ENCODE measurements at regions not wholly inside any gene's neighbourhood (a gene's known extent, or its start where the extent isn't known, plus 50 kb on each side); places are given as distances from the start of the nearest gene placed in this dataset.

- DNase-seq (ENCODE audit: low spot score) = no peak
- in situ Hi-C loops (cut with MboI; ENCODE audit: low sequenced_read_pairs, unreplicated experiment) = no loop called here
- TF ChIP-seq CTCF (IDR thresholded peaks at IDR 0.05; ENCODE audit: borderline replicate concordance, control extremely low read depth, extremely low read depth, insufficient read depth, missing control alignments) = no peak
These were observed 509.8 kb downstream of the BUD13 start for GRCh38 chr11:116263019-116263418.

DNA sequence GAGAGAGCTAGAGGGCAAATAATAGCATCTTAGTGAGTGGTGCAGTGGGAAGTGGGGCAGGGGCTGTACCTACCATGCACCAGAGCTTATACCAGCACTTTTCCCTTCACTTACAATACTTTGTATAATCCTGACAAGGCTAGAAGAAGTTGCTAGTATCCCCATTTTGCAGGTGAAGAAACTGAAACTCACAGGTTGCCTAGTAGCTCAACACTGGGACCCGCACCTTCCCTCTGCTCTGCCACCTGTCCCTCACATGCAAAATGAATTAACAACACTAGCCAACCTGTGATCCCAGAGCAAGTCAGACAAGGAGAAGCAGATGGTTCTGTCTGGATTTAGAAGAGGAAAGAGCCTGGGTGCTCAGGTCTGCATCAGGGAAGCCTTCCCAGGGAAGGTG is 510.4 kb downstream of the BUD13 start:
- in situ Hi-C loops (cut with MboI; ENCODE audit: low sequenced_read_pairs, unreplicated experiment) = no loop called here
- no peak for DNase-seq (ENCODE audit: low spot score)
- no peak for TF ChIP-seq CTCF (IDR thresholded peaks at IDR 0.05; ENCODE audit: borderline replicate concordance, control extremely low read depth, extremely low read depth, insufficient read depth, missing control alignments)

DNA sequence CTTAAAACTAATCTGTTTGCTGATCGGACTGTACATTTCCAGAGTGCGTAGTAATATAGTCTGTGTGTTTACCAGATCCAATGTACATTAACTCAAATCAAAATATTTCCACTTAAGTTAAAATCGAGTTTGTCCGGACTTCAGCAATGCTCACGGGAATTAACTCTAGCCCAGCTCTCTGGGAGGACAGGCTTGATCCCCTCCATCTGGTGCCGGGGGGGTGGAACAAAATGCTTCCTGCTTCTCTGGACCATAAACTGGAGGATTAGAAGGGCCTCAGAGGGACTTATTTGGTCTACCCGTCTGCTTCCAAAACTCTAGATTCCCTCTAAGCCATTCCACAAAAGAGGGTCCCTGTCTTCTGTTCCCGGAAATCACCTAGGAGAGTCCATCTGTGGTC is 511.2 kb downstream of the BUD13 start:
- no peak for DNase-seq (ENCODE audit: low spot score)
- in situ Hi-C loops (cut with MboI; ENCODE audit: low sequenced_read_pairs, unreplicated experiment) = no loop called here
- no peak for TF ChIP-seq CTCF (IDR thresholded peaks at IDR 0.05; ENCODE audit: borderline replicate concordance, control extremely low read depth, extremely low read depth, insufficient read depth, missing control alignments)

- TF ChIP-seq CTCF (IDR thresholded peaks at IDR 0.05; ENCODE audit: borderline replicate concordance, control extremely low read depth, extremely low read depth, insufficient read depth, missing control alignments) = no peak
- in situ Hi-C loops (cut with MboI; ENCODE audit: low sequenced_read_pairs, unreplicated experiment) = no loop called here
These were observed 514.0 kb downstream of the BUD13 start for GRCh38 chr11:116258821-116259220.

DNA sequence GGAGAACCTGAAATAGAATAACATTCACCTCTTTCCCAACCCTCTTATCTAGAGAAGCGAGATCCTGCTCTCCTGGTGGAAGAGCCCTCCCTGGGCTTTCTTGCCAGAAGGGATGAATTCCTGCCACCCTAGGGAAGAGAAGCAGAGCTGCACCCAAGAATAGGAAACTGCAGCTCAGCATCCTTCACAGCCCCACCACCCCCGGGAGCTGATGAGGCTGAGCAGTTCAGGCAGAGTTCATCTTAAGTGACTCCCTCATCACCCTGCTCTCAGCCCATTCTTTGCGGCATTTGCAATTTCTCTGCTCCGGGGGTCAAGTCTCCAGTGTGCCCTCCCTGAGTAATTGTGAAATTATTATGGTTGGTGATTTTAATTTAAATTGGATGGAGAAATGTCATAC is 514.9 kb downstream of the BUD13 start:
- in situ Hi-C loops (cut with MboI; ENCODE audit: low sequenced_read_pairs, unreplicated experiment) = no loop called here
- no peak for TF ChIP-seq CTCF (IDR thresholded peaks at IDR 0.05; ENCODE audit: borderline replicate concordance, control extremely low read depth, extremely low read depth, insufficient read depth, missing control alignments)
- no peak for DNase-seq (ENCODE audit: low spot score)

More at GRCh38 chr11:116258821-116259220, 514.0 kb downstream of the BUD13 start:
- DNase-seq (ENCODE audit: low spot score) = no peak

GRCh38 chr11:116257092-116257491 is 515.7 kb downstream of the BUD13 start:
- in situ Hi-C loops (cut with MboI; ENCODE audit: low sequenced_read_pairs, unreplicated experiment) = no loop called here
- no peak for TF ChIP-seq CTCF (IDR thresholded peaks at IDR 0.05; ENCODE audit: borderline replicate concordance, control extremely low read depth, extremely low read depth, insufficient read depth, missing control alignments)

GRCh38 chr11:116256215-116256614 is 516.6 kb downstream of the BUD13 start:
- no peak for TF ChIP-seq CTCF (IDR thresholded peaks at IDR 0.05; ENCODE audit: borderline replicate concordance, control extremely low read depth, extremely low read depth, insufficient read depth, missing control alignments)
- in situ Hi-C loops (cut with MboI; ENCODE audit: low sequenced_read_pairs, unreplicated experiment) = no loop called here
- DNase-seq (ENCODE audit: low spot score) = no peak

More at GRCh38 chr11:116257092-116257491, 515.7 kb downstream of the BUD13 start:
- no peak for DNase-seq (ENCODE audit: low spot score)

Data from GM13976 (cell line).